NCI-H446 (cell line): ENCODE measurements at regions not wholly inside any gene's neighbourhood (a gene's known extent, or its start where the extent isn't known, plus 50 kb on each side); places are given as distances from the start of the nearest gene placed in this dataset.
"Not testable (repeated sequence)": the region's sequence is repeated elsewhere in the genome, so short reads cannot be mapped to it uniquely, and the experiment has no call there.

Experiments used
- DNase-seq, 2 experiments: peaks; one replicate each; lab custom pipeline; 2025; lab: John Stamatoyannopoulos, UW

GRCh38 chr1:21385022-21385421, 54.9 kb upstream of the NBPF3 start:
- no peak for DNase-seq

- DNase-seq = no peak
Measured at GRCh38 chr1:21384620-21385019, 55.3 kb upstream of the NBPF3 start.

GRCh38 chr1:21383785-21384401, 56.0 kb upstream of the NBPF3 start:
- DNase-seq = no peak

GRCh38 chr1:21381354-21381753, 58.6 kb upstream of the NBPF3 start:
- DNase-seq = no peak

GRCh38 chr1:21380147-21380546, 59.8 kb upstream of the NBPF3 start:
- not testable (repeated sequence) for DNase-seq

GRCh38 chr1:21379571-21379970, 60.4 kb upstream of the NBPF3 start:
- DNase-seq = no peak

- DNase-seq = no peak
Measured at GRCh38 chr1:21378705-21379494, 61.0 kb upstream of the NBPF3 start.

- no peak for DNase-seq
Measured at GRCh38 chr1:21372383-21372782, 67.6 kb upstream of the NBPF3 start.

GRCh38 chr1:21369905-21370304, 70.0 kb upstream of the NBPF3 start:
- DNase-seq = no peak

- peak; percentile 74 to 88 for DNase-seq
Measured at GRCh38 chr1:21368515-21369289, 71.2 kb upstream of the NBPF3 start.

GRCh38 chr1:21367973-21368514, 71.9 kb upstream of the NBPF3 start:
- not testable (repeated sequence) for DNase-seq

GRCh38 chr1:21366288-21366687, 73.6 kb upstream of the NBPF3 start:
- DNase-seq = no peak

- no peak for DNase-seq
Measured at GRCh38 chr1:21365036-21365435, 74.8 kb upstream of the ECE1 start.

GRCh38 chr1:21362096-21362495, 71.8 kb upstream of the ECE1 start:
- peak; percentile 14 to 63 for DNase-seq

- peak in 1 of 2 experiments; percentile 37 for DNase-seq
Measured at GRCh38 chr1:21361506-21361905, 71.2 kb upstream of the ECE1 start.

GRCh38 chr1:21357161-21357560, 66.9 kb upstream of the ECE1 start:
- DNase-seq = no peak

- no peak for DNase-seq
Measured at GRCh38 chr1:21355956-21356355, 65.7 kb upstream of the ECE1 start.

- DNase-seq = no peak
Measured at GRCh38 chr1:21352586-21352985, 62.3 kb upstream of the ECE1 start.

- no peak for DNase-seq
Measured at GRCh38 chr1:21351901-21352300, 61.6 kb upstream of the ECE1 start.

GRCh38 chr1:21350202-21350885, 60.1 kb upstream of the ECE1 start:
- DNase-seq = no peak

GRCh38 chr1:21349693-21350092, 59.4 kb upstream of the ECE1 start:
- DNase-seq = no peak

GRCh38 chr1:21347072-21347581, 56.9 kb upstream of the ECE1 start:
- no peak for DNase-seq
